ENCODE measurements at regions not wholly inside any gene's neighbourhood (a gene's known extent, or its start where the extent isn't known, plus 50 kb on each side); places are given as distances from the start of the nearest gene placed in this dataset.
A peak's percentile ranks its signal among the peaks of the same experiment; 100 is the strongest.

DNA sequence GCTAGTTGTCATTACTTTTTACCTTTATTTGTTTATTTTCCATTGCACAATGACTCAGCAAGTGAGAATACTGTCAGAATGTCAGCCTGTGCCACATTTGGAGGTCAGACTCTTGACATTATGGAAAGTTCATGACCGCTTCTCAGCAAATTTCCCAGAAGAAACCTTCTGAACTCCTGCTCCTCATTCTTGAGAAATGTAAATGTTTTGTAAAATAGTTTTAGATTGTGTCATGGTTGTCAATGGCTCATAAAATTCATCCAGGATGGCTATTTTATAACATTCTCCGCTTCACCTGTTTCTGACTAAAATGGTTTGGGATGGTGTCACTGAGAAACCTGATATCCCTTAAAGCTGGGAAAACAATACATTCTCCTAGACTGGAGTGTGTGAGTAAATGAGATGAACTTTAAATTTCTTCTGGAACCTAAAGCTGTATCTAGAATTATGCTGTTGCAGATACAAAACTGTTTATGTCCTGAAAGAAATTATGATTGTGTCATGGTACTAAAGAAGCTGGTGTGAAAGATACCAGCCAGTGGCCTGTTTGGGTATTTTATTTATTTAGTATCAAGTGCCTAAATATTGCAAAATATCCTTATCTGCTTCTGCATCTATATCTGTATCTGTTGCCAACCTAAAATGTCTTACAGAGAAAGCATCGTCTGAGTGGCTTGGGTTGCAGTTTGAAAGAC lies 671.7 kb downstream of the GATA3 start:
- no peak for DNase-seq

DNA sequence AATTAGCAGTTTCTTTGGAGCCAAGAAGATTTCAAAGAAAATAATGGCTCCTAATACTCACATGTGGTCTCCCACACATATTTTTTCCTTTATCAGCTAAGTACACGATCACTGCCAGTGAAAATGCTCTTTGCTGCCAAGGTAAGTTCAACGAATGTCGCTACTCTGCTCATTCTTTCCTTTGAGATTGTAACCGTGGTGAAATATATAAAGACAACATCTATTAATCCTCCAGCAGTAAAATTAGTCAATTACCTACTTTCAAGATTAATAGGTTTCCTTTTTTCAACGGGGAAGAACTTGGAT lies 672.2 kb downstream of the GATA3 start:
- no peak for DNase-seq

DNA sequence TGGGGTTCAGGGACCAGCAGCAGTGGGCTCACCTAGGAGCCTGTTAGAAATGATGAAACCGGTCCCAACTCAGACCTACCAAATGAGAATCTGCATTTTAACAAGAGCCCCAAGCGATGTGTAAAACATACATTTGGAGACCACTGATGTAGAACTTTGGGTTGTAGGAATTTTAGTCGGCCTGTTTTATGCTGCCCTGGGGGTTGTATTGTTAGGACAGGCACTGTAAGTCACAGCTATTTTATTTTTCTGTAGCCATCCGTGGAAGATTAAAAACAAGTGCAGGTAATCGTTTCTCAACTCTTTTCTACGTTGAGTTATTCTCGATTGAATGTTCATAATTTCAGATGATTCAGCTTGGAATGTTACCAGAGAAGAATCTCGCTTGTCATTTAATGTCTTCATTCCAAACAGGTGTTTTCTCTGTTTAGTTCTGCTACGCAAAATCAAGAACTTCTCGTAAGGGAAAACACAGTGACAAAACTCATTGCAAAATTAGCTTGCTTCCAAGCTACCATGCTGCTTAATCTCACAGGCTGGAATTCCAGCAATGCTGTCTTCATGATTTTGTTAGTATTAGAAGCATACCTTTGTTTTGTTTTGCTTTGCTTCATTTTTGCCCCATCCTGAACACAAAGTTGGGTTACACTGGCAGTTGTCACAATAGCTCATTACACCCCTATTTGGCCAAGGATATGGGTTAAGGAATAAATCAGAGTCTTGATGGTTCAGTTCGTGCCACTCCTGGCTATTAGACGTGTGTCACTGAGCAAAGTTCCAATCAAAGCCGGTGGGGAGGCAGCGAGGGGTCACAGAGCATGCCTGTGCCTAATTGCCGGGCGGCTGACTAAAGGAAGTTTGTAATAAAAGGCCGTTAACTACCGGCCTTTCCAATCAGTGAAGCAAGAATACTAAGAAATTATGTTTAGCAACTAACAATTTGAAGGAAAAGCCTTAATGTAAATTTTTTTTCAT lies 676.9 kb downstream of the GATA3 start:
- DNase-seq: no peak

DNA sequence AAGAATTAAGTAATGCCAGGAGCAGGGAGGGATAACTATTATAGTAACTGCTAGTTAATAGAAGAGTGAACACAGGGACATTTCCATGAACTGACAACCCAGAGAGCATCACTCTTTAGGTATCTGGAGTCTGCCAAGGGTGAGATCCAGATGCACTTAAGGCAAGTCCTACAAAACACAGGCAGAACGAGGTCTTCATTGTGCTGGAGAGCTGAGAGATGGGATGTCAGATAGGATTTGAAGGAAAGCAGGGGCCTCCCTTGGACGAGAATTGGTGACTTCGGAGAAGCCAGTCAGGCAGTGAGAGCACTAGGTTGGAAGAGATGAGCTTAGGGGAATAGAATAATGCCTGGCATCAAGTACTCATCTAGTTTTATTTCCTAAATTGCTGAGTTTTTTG lies 684.5 kb downstream of the GATA3 start:
- DNase-seq: no peak

DNA sequence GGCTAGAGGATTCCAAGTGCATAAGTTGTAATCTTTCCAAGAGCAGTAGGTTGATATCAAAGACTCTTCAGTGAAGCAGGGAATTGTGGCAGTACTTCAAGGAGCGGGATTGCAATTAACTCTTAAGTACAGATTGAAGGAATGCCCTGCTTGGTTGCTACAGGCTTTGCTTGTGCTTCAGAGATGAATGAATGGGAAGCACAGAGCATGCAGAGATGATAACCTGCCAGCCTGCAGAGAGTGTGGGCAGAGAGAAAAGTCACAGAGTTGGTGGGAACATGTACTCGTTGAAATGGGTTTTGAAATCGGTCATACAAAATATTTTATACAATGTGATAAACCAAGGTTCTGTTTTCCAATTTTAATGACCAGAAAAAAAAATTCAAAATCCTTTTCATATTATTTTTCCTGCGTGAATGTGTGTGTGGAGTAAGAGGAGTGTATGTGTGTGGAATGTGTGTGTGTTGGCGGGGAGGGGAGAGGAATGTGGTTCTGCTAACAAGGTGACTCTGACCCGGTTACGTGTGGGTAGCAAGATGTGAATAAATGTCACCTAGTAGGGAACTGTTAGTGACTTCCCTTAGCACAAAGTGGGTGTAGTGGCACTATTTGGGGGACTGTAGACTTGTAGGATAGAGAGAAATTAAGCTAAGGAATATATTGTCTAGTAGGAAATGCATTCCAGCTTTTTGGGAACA lies 697.8 kb downstream of the GATA3 start:
- no peak for DNase-seq

DNA sequence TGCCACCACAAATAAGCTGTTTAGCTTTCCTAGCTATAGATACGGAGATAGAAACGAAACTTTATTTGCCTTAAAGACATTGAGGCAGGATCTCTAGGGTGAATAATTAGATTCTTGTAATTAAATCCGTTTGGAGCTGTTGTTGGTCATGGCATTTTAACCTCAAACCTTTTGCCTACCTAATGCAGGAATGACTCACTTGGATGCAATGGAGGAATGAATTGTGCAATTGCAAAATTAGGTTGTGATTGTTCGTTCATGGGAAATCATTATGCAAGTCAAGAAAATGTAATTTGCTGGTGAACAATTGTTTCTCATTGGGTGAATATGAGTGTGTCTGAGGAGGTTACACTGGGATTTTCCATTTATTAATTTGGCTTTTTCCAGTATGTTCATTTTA lies 703.5 kb downstream of the GATA3 start:
- DNase-seq: no peak

DNA sequence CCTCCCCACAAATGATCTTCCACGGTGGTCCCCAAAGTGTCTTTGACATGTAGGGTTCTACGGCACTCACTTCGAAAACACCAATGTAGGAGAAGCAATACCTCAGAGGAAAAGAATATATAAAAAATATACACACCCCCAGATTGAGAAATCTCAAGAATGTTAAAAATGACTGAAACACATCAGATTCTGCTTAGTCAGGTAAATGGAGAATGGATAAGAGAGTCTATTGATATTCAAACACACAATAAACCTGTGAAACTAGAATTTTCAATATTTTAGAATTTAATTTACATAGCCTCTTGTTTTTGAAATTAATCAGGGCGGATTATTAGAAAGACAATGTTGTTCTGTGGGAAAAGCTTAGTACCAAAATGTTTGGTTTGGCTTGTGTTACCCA lies 712.4 kb downstream of the GATA3 start:
- DNase-seq: no peak

DNA sequence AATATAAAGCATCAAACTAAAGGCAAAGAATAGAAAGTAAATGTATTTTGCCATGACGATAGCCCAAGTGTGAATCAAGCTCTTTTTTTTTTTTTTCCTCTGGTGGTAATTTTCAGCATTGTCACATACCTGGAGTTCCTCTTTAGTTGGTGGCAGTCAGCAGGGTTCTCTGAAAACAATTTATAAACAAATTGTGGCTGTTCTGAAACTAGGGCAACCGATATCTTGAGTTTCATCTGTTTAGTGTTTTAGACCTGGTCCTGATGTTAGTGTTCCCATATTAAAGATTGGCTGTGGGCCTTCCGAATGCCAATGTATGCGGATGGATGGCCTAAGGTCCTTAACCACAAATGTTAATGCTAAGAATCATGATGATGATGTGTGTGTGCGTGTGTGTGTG lies 713.1 kb downstream of the GATA3 start:
- DNase-seq: no peak

DNA sequence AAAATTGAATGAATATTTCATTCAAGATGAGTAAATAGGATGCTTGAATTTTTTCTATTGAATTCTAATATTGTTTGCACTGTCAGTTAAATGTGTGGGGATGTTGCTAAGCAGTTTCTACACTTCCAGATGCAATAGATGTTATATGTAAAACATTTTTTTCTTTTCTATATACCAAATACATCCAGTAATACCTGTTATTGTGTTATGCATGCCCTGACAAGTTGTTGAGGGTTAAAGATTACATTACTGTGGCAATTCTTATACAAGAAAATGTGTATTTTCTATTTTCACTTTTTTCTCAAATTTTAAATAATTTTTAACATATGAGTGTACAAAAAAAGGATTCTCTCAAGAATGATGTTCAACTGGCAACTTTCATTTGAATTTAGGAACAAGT lies 713.9 kb downstream of the GATA3 start:
- no peak for DNase-seq

DNA sequence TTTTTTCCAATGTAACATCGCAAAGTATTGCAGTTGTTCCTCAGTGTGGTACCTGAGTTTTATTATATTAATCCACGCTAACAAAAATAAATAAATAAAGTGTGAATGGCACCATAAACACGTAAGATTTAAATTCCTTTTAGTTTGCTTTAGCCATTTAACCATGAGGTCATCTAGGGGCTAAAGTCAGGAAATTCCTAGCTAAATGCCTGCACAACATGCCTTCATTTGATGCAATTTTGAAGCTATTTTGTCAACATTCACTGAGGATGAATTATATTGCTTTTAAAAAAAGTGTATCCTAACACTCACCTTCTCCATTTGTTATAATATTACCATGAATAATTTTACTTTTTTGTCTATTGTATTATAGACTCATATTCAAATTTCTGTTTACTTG lies 714.4 kb downstream of the GATA3 start:
- no peak for DNase-seq

DNA sequence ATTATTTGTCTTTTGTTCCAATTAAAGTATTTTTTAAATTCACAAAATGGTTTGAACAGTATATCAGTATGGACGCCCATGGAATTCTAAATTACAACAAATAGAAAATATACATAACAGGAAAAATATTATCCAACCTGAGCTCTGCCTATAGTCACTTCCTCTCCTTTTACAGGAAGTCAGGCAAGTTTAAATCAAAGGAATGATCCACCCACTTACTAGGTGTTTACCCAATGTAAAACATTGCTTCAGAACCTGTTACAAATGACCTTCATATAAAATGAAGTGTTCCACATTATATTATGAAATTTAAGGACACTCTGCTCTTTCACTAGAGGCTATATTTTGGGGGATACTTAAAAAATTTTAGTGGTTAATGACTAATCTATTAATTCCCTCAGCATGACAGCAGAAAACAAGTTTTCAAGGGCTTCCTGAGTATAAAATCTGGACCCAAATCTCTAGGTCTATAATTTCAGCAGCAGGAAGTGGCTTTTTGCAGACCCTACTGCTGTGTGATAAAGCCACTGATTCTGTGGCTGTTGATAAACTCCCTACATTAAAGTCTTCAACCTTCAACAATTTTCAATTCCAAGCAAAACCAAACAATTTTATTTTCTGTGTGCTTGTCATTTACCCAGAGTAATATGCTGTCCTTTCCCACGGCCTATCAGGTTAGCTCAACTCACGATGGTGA lies 722.6 kb downstream of the GATA3 start:
- no peak for DNase-seq

DNA sequence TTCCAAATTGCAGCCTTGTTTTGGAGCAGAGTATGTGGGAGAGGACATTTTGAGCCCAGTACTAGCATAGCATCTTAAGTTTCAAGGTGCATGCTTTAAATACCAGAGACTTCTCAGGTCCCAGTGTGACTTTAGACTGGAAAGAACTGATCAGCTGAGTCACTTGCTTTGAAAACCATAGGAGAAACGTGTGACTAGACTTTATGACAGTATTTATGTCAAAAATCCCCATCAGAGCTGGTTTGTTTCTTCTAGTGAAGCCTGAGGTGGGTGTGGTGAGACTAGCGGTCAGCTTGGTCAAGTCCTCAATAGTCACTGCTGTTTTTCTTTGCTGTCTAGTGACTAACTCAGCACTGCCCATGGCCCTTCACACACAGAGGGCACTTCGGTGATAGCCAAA lies 724.2 kb downstream of the GATA3 start:
- peak in 1 of 2 donors; percentile 7 for DNase-seq

DNA sequence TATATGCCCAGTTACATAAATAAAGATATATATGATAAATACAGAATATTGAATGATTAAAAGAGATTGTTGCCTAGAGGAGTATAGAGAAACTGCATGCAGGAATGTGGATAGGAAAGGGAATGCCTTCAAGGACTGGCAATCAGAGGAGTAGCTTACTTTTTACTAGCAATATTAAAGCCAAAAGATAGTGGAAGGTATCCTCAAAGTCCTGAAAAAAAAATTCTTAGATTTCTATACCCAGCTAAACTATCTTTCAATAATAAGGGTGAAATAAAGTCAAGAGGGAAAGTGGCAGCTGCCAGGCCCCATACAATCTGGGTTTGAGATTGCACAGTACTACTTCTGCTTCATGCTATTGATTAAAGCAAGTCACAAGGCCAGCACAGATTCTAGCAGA lies 733.2 kb downstream of the GATA3 start:
- DNase-seq: no peak

DNA sequence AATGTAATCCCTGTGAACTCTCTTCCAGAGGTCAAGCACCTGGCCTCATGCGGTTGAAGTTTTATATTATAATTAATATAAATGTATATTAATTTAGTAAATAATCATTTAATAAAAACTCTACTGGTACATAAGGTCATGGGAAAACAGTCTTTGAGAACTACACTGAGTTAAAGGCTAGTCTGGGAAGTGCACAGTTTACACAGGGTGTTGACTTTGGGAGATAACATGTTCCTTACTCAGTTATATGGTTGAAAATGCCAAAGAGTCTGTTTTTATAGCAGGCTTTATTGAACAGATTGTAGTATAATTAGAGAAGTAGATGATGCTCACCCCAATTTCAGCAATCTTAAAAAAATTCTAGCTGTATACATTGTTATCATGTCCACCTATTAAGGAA lies 735.9 kb downstream of the GATA3 start:
- DNase-seq: no peak

DNA sequence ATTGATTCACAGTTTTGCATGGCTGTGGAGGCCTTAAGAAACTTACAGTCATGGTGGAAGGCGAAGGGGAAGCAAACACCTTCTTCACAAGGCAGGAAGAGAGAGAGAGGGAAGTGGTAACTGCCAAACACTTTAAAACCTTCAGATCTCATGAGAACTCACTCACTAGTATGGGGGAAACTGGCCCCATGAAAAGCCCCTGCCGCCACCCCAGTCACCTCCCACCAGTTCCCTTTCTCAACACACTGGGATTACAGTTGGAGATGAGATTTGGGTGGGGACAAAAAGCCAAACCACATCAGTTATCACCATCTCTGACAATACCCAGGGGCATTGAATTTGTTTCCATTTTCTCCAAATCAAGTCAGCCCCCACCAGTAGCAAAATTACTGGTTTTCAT lies 740.4 kb downstream of the GATA3 start:
- peak in 1 of 2 donors; percentile 24 for DNase-seq

DNA sequence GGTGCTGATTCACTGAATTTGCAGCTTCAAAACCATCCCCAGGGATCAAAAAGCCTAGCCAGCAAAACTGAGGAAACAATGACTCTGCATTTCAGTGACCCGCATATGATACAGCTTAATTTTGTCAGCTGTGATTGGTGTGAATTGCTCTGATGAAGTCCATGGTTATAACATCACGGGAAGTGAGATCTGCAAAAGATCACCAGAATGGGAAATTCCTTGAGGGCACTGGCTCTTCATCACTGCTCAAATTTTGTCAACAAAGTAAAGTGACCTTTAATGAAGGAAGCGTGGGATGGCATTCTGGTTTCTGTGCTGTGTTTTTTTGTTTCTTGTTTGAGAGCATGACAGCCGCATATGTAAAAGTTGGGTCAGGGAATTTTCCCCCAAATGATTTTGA lies 745.9 kb downstream of the GATA3 start:
- no peak for DNase-seq

DNA sequence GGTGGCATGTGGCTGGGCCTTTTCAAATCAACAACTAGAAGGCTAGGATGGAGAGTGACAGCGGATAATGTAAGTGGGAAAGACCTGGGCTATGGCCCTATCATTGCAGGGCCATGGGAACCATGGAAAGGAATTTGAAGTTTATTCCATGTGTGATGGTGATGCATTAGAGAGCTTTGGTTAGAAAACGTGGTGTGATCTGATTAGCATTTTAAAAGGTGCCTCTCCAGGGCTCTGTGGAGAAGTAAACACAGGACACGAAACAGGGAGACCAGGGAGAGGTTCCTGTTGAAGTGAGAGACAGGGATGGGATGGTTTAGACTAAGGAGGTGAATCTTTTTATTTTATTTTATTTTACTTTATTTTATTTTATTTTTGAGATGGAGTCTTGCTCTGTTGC lies 749.5 kb downstream of the GATA3 start:
- no peak for DNase-seq

DNA sequence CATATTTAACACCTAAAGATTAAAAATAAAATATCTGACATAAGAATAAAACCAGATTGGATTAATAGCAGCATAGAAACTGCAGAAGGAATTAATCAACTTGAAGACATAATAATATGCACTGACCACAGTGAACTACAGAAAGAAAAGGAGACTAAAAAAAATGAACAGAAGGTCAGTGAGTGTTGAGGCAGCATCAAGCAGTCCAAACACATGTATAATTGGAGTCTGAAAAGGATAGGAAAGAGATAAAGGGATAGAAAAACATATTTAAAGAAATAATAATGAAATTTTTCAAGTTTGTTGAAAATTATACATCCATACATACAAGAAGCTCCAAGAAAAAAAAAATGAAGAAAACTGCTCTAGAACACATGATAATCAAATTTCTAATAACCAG lies 756.2 kb downstream of the GATA3 start:
- DNase-seq: no peak

DNA sequence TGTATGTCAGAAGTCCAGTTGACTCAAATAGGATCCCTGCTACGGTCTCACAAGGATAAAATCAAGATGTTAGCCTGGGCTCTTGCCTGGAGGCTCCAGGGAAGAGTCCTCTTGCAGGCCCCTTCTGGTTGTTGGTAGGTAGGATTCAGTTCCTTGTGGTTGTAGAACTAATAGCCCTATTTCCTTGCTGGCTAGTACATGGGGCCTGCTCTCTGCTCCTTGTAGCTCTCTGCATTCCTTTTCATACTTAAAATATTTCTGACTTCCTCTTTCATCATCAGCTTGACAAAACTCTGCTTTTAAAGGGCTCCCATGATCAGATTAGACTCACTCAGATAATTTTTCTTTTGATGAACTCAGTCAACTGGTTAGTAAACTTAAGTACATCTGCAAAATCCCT lies 756.7 kb downstream of the GATA3 start:
- no peak for DNase-seq

DNA sequence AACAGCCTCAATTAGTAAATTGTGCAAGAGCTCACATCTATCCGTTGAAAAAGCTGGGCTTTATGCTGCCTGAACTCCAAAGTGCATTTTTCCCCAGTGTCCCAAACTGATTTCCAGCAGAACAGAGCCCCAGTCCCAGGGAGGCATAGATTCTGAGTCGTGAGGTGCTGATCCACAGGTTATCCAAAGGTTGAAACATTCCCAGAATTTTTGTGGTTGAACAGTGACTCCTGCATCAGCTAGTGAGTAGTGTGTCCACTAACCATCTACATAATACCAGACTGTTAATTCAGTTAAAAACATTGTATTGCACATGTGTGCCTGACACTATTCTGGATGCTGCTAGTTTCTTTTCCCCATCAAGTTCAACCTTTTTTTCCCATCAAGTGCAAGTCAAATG lies 761.5 kb downstream of the GATA3 start:
- no peak for DNase-seq

DNA sequence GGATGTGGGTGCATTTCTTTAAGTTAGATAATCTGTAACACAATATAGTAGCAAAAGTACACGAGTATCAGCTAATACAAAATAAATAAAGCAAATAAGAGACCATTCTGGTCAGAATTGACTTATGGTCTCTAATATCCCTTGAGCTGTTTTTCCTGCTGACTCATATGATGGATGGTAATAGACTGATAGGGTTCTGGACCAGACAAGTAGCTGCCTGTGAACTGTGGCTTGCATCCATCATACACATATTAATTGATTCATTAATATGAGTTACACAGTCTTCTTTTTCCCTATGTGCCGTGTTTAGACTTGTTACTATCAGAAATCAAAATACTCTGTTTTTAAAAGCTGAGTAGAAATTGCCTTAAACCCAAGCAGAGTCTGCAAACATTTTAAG lies 762.8 kb downstream of the GATA3 start:
- no peak for DNase-seq

DNA sequence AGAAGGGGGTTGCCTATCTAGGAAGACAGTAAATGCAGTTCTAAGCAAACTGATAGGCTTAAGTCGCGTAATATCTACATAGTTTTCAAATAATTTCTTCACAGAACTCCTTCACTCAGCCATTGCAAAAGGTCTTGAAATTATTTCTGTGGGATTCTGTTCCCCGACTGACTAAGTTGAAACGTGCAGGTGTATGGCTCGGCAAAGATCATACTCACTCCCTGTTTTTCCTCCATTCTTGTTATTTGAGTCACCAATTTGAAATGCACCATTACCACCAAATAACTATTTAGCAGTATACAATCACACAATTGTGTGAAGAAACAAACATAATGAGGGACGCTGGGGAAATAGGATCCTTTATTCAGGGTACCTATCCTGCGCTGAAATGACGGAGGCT lies 771.1 kb downstream of the GATA3 start:
- DNase-seq: no peak

DNA sequence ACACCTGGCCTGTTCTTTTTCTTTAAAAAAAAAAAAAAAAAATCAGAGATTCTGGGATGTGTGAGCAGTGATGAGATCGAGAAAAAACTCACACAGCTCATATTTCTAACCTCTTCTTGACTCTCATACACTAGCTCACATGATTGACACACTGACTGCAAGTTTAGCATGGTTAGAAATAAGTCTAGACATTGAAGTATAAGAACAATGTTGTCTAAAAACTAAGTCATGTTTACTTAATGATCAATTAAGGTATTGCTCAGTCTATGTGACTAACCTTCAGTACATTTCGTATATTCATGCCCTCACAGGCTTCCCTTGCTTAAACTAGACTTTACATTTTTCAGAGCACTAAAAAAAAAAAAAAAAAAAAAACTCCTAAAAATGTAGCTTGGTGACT lies 775.1 kb downstream of the GATA3 start:
- no peak for DNase-seq

All from stimulated activated CD4-positive, alpha-beta T cell treated with anti-CD3 and anti-CD28 coated beads, Interleukin-2, amount 100 ng/mL, for 24 hours (primary cell).